Adrenal gland (tissue), 9 donors: ENCODE measurements at regions not wholly inside any gene's neighbourhood (a gene's known extent, or its start where the extent isn't known, plus 50 kb on each side); places are given as distances from the start of the nearest gene placed in this dataset.

Source experiments
- DNase-seq, 7 donors: peaks; one replicate each; pipeline ENCODE4 v3.0.0-alpha.2; 2019 to 2020
- H3K27ac ChIP-seq, 5 donors: fragments of 200-600 bp; sonication (generic) in 4 of 5; 1 replicate in 3 of 5; 2 replicates in 2 of 5; pipeline versions ENCODE4 v1.5.1 to v1.8.0; 2016 to 2020; ENCODE audit warnings: mild to moderate bottlenecking in 1 of 5
- H3K27me3 ChIP-seq: fragments of 200-600 bp; 2 replicates; pipeline ENCODE4 v1.8.0; 2021
- H3K36me3 ChIP-seq, 2 donors: fragments of 200-600 bp; replicated peaks in 1 of 2; 1 replicate in 1 of 2; 2 replicates in 1 of 2; pipeline versions ENCODE4 v1.5.1 to v1.8.0; 2018 to 2022
- H3K4me1 ChIP-seq, 2 donors: fragments of 200-600 bp; replicated peaks in 1 of 2; 1 replicate in 1 of 2; 2 replicates in 1 of 2; pipeline versions ENCODE4 v1.5.1 to v1.8.0; 2018 to 2021
- H3K4me3 ChIP-seq, 4 donors: fragments of 200-600 bp; sonication (generic) in 3 of 4; one replicate each; pipeline ENCODE4 v1.5.1; 2016 to 2018
- H3K9me3 ChIP-seq, 3 donors: fragments of 200-600 bp; sonication (generic) in 1 of 3; replicated peaks in 1 of 3; 1 replicate in 2 of 3; 2 replicates in 1 of 3; pipeline versions ENCODE4 v1.5.1 to v1.8.0; 2016 to 2021
- POLR2A ChIP-seq, 2 donors: fragments of 450-650 bp; IDR thresholded peaks; one replicate each; pipeline ENCODE4 v1.6.1; 2017; ENCODE audit warnings: antibody characterized with exemption in 2 of 2, mild to moderate bottlenecking in 2 of 2, moderate library complexity in 1 of 2
- WGBS, 4 donors: extraction: QIAGEN DNeasy Blood & Tissue Kit in 2 of 4; methylation state at CpG; one replicate each; pipeline versions ENCODE4 v1.1.5 to v1.1.7; 2013 to 2017; 5-methylcytosine and 5-hydroxymethylcytosine counted together
- intact Hi-C, 2 donors: fragments of 100-400 bp; cut with DNase I; formaldehyde crosslinking; loops; one replicate each; pipeline versions ENCODE4 v1.14.1 to v1.15.0; 2022 to 2023
- TF ChIP-seq, protein P1 (sequence below), 6 experiments: fragments of 450-650 bp in 4 of 6; fragments of 200-600 bp in 2 of 6; sonication (generic) in 1 of 6; IDR thresholded peaks; 1 replicate in 5 of 6; 2 replicates in 1 of 6; pipeline versions ENCODE4 v1.5.1 to v1.8.0; 2016 to 2021; ENCODE audit warnings: antibody characterized with exemption in 6 of 6, mild to moderate bottlenecking in 2 of 6, moderate library complexity in 1 of 6
- donor health status: healthy with polysubstance abuse.
- donor health status: Bipolar disorder and iron deficiency.
- donor health status: DM: yes; HTN: yes; CAD: no.
- donor health status: DM: no; HTN: no; CAD: no.
- donor health status: DM: no; HTN: no; CAD: no.

DNA sequence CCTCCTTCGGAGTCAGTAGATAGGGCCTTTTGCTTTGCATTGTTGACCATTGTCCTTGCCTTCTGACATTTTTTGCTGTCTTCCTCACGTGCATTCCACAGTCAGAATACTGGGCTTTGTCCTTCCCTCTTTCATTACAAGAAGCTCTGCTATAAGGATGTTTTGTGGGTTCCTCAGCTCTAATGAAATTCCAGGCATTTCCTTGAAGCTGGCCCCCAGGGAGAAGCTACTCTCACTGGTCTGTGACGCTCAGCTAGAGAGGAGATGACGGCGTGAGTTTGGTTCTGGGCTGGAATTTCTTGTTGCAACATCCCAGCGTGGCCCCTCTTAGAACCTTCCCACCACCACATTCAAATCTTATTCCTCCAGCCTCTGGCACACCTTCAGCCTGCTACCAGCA, 210.2 kb downstream of the TJP1 start:
- peak in 4 of 7 donors; percentile 10 to 57 (median 24) for DNase-seq
- 35 to 43% (median 37%) methylated on average over 6 of the region's 6 CpGs for WGBS, 4 donors
- intact Hi-C loops: no loop called here
- no peak overlapping the region for H3K27ac ChIP-seq
- TF ChIP-seq, protein P1, sequence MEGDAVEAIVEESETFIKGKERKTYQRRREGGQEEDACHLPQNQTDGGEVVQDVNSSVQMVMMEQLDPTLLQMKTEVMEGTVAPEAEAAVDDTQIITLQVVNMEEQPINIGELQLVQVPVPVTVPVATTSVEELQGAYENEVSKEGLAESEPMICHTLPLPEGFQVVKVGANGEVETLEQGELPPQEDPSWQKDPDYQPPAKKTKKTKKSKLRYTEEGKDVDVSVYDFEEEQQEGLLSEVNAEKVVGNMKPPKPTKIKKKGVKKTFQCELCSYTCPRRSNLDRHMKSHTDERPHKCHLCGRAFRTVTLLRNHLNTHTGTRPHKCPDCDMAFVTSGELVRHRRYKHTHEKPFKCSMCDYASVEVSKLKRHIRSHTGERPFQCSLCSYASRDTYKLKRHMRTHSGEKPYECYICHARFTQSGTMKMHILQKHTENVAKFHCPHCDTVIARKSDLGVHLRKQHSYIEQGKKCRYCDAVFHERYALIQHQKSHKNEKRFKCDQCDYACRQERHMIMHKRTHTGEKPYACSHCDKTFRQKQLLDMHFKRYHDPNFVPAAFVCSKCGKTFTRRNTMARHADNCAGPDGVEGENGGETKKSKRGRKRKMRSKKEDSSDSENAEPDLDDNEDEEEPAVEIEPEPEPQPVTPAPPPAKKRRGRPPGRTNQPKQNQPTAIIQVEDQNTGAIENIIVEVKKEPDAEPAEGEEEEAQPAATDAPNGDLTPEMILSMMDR (IDR thresholded peaks at IDR 0.05): no peak
- TF ChIP-seq POLR2A (IDR thresholded peaks at IDR 0.05): no peak
- H3K36me3 ChIP-seq: no peaks in the 10 kb centered on the region
- no peaks in the 10 kb centered on the region for H3K9me3 ChIP-seq
- no peak overlapping the region for H3K4me3 ChIP-seq
- no peaks in the 10 kb centered on the region for H3K4me1 ChIP-seq
- no peaks in the 10 kb centered on the region for H3K27me3 ChIP-seq

- H3K9me3 ChIP-seq: no peaks in the 10 kb centered on the region
- no peaks in the 10 kb centered on the region for H3K36me3 ChIP-seq
- no peak overlapping the region for H3K4me3 ChIP-seq
- H3K27me3 ChIP-seq: no peaks in the 10 kb centered on the region
- TF ChIP-seq, protein P1 (IDR thresholded peaks at IDR 0.05): no peak
- no peak for TF ChIP-seq POLR2A (IDR thresholded peaks at IDR 0.05)
- DNase-seq: no peak
- H3K4me1 ChIP-seq: no peaks in the 10 kb centered on the region
- intact Hi-C loops: no loop called here
- no peak overlapping the region for H3K27ac ChIP-seq
- WGBS, 4 donors: 30 to 44% (median 38%) methylated on average over 3 of the region's 3 CpGs
Observed at GRCh38 chr15:29611057-29611456, 211.2 kb downstream of the TJP1 start.

- intact Hi-C loops: no loop called here
Observed at GRCh38 chr15:29601811-29602210, 220.5 kb downstream of the TJP1 start.

GRCh38 chr15:29600262-29600661, 222.0 kb downstream of the TJP1 start:
- 73 to 95% (median 89%) methylated on average over 1 of the region's 1 CpG for WGBS, 4 donors

More at GRCh38 chr15:29601811-29602210, 220.5 kb downstream of the TJP1 start:
- H3K4me1 ChIP-seq: no peaks in the 10 kb centered on the region
- WGBS, 4 donors: 79 to 83% (median 81%) methylated on average over 5 of the region's 5 CpGs
- no peak for TF ChIP-seq POLR2A (IDR thresholded peaks at IDR 0.05)
- TF ChIP-seq, protein P1 (IDR thresholded peaks at IDR 0.05): no peak
- H3K9me3 ChIP-seq: no peaks in the 10 kb centered on the region
- H3K27me3 ChIP-seq: no peaks in the 10 kb centered on the region
- no peaks in the 10 kb centered on the region for H3K36me3 ChIP-seq
- no peak for DNase-seq
- no peak overlapping the region for H3K4me3 ChIP-seq
- H3K27ac ChIP-seq: no peak overlapping the region

More at GRCh38 chr15:29600262-29600661, 222.0 kb downstream of the TJP1 start:
- TF ChIP-seq POLR2A (IDR thresholded peaks at IDR 0.05): no peak
- TF ChIP-seq, protein P1 (IDR thresholded peaks at IDR 0.05): no peak
- H3K9me3 ChIP-seq: no peaks in the 10 kb centered on the region
- no peak overlapping the region for H3K27ac ChIP-seq
- H3K27me3 ChIP-seq: no peaks in the 10 kb centered on the region
- no peak for DNase-seq
- H3K4me3 ChIP-seq: no peak overlapping the region
- intact Hi-C loops: no loop called here
- no peaks in the 10 kb centered on the region for H3K4me1 ChIP-seq
- H3K36me3 ChIP-seq: no peaks in the 10 kb centered on the region
